HG03196 (cell line): ENCODE measurements at regions not wholly inside any gene's neighbourhood (a gene's known extent, or its start where the extent isn't known, plus 50 kb on each side); places are given as distances from the start of the nearest gene placed in this dataset.

Experiments used
- ATAC-seq: cut with Tn5 transposase; IDR thresholded peaks from one replicate; pipeline ENCODE4 v1.9.1; 2021; ENCODE audit not compliant: unreplicated experiment

DNA sequence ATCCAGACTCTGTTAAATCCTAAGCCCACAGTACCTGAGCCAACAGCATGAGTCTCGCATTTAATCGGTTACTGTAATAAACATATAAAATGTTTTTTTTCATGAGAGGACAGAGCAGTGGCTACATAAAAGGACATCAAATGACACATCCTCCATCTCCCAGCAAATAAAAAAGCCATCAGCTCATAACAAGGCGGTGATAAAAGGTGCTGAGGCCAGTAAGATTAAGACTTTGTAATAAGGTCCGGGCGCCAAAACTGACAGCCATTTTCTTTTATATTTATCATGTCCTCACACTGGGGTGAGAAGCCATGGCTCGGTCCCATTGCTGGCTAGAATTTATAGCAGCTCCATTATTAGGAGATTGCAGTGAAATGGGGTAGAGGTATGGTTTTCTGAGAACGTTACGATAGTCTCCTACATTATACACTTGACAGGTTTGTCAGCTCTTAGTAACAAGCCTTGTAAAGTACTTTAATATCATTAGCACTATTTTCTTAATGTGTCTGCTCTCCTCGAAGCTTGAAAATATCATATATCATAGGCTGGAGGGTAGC, 977.8 kb upstream of the NR2F2 start:
- ATAC-seq: no peak

DNA sequence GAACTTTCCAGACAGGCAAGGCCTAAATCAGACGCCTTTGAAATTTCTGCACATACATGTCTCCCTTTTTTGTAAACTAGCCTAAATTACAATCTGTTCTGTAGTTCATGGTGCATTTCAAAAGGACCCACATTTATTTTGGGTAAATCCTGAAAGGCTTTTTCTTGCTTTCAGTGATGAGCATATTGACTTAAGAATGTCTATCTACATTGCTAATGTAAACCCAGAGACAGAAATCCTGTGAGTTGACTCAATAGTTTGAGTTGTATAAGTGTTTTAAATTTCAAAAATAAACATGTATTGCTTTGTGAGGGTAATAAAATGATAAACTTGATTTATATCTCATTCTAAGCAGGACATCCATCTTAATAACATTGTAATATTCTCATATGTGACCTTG, 977.0 kb upstream of the NR2F2 start:
- no peak for ATAC-seq

DNA sequence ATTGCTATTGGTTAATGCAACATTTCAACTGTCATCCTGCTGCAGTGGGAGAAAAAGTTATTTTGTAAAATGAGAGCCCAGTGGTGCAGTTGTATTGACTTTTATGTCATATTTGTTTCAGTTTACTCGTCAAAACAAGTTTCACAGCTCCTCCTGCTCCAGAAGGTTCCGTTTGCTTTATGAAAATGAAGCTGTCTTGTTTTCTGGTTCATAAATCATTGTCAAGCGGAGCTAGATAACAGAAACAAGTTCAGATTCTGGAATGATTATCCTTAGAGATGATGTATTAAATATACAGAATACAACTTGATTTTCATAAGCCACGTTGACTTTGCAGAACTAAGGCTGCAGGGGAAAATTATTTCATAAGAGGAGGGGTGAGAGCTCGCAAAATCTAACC, 970.5 kb upstream of the NR2F2 start:
- ATAC-seq: no peak

DNA sequence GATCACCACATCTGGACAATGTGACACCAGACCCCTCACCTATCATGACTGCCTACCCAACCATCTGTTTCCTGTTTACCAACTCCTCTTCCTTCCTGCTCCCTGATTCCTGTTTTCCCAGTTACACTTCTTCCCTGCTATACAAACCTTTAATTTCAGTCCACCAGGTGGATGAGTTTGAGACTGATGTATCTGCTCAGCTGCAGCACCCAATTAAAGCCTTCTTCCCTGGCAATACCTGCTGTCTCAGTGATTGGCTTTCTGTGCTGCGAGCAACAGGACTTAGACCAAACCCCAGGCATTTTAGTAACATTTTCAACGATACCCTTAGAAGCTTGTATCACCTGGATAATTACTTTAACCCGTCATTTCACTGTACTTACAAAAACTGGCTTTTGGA, 968.2 kb upstream of the NR2F2 start:
- ATAC-seq: no peak

DNA sequence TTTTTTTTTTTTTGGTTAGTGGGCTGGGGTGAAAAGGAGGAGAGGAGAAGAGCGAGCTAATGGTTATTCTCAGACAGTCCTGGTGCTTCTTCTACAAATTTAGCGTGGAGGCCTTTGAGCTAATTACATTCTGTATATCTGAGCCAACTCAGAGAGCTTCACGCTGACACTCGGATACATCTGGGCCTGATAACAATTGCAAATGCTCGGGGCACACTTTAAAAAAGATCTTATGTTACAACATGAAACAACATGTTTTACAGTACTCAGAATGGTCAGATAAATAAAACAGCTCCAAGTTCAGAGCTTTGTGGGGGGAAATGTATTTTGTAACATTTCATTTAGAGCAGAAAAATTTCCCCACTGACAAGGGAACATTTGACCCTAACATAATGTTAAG, 966.9 kb upstream of the NR2F2 start:
- no peak for ATAC-seq

DNA sequence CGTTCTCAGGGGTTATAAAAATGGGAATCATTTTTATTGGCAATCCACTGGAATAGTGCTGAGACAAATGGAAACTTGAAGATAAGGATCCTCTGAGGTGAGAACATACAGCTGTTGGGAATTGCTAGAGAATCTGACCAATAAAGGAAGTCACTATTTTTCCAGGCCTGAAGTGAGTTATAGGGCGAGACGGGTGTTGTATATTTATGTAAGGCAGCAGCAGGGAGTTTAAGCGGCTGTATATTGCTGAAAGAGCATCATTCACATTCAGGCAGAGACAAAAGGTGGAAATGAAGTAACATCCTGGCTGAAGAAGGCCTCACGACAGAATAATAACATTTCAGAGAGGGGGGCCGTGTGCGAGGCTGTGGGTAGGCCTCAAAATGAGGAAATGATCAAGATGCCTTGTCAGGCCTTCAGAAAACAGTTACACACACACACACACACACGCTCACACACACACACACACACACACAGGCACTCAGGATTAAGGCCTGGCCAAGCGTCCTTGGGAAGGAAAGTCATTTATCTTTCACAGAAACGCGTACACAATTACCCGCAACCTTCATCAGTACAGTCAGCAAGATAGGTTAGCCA, 964.9 kb upstream of the NR2F2 start:
- no peak for ATAC-seq

DNA sequence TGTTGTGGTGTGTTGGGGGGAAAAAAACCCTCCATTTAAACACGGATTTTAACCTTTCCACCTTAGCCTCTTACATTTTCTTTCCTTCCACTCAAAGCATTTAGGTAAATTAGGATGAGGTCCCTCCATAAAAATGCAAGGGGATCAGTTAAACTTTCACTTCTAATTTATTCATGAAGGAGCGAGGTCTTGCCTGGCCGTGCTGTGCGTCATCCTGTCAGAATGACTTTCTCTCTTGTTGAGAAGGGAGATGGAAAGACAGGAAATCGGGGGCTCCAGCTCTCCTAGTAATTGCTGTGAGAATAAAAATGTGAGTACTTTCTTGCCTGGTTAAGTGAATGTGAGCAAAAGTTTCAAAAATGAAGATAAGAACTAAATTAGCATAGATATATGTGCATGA, 962.3 kb upstream of the NR2F2 start:
- ATAC-seq: no peak

DNA sequence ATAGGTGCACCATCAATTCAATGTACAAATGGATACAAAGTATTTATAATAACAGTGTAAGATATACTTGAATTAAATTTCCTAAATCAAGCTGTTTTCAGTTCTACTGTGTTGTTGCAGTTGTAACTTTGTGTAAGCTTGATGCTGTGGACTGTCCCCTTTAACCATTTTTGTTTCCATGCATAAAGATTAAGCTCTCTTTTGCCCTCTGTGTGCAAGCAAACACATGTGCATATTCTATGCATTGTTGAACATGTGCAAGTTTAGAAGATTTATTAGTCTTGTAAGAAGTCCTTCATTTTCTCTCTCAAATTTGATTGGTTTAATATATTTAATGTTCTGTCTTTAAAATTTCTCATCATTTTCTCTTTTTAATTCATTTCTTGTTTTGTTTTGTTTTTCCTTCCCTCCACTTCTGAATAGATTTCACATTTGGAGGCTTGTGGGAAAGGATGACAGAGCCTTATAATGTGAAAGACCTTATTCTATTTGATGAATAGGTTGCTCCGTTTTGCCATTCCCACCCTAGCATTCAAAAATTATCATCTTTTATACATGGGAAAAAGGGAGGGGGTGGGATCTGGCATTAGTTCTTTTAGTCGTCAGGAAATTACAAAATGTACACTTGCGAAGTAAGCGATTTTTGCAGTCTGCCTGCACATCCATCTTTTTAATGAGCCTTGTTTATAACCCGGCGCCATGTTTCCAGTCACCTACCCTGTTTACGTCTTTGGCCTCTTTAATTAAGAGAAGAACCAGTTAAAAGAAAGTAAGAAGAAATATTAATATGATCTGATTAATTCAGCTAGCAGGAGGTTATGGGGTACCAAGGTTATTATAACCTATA, 961.5 kb upstream of the NR2F2 start:
- ATAC-seq: no peak

DNA sequence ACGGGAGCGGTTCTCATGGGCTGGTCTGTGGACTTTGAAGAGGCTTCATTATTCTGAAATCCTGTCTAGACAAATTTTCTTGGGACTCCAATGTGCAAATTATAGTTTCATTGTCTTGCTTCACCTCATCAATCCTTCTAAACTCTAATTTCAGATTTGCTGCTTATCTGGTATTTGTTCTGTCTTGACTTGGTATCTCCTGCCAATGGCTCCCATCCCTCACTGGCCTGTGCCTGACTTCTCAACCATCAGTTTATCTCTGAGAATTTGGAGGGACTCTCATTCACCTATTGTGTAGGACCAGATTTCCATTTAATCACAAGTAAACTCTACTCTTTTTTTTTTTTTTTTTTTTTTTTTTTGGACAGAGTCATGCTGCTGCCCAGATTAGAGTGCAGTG, 960.2 kb upstream of the NR2F2 start:
- ATAC-seq: no peak

DNA sequence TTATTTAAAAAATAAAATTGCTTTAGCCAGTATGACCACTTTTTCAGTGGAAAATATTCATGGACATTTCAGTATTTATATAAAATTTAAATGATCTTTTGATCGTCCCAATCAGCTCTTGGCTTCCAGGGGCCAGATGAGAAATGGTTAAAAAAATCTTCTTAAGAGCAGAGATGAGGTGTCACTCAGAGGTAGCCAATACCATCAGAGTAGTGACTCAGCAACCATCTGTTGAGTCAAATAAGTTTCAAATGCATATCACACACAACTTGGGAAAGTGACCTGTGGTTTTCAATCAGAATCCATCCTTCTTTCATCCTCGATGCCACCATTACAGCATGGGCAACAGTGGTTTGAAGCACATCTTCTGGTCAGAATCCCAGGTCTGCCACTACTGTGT, 958.8 kb upstream of the NR2F2 start:
- no peak for ATAC-seq

DNA sequence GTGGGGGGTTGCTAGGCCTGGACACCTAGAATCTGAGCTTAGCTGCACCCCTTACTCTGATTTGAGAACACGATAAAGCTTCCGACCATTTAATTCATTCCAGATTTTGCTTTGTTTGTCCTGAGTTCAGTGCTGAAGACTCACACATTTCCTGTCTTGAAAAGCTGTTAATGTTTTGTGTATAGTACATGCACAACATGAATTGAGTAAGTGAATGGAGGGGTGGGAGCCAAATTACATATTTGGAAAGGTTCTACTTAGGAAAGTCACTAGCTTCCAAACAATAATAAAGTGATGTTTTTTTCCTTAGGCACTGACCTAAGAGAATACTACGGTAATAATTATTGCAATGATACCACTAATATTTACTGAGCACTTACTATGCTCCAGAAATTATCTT, 955.2 kb upstream of the NR2F2 start:
- no peak for ATAC-seq

DNA sequence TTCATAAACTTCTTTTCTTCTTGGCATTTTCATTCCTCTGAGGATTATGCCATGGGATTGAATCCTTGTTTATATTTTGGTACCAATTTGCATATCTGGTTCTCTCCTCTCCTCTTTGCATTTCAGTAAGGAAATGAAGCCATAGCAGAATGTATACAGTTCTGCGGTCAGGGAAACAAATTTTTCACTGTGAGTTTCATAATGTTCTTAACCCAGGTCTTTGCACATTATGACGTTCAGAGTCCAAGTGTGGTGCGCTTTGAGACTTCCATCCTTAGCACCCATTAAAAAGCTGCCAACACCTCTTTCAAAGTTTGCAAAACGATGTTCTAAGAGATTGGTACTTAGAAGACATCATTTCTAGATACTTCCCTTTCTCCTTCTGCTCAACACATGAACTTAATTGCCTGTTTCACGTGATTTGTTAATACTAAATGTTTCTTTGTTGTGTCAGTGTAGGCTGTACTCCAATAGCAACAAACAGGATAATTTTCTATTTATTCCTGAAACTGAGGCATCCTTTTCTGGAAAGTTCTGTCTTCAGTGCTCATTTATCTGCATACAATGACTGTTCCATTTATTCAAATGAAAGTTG, 953.1 kb upstream of the NR2F2 start:
- no peak for ATAC-seq

DNA sequence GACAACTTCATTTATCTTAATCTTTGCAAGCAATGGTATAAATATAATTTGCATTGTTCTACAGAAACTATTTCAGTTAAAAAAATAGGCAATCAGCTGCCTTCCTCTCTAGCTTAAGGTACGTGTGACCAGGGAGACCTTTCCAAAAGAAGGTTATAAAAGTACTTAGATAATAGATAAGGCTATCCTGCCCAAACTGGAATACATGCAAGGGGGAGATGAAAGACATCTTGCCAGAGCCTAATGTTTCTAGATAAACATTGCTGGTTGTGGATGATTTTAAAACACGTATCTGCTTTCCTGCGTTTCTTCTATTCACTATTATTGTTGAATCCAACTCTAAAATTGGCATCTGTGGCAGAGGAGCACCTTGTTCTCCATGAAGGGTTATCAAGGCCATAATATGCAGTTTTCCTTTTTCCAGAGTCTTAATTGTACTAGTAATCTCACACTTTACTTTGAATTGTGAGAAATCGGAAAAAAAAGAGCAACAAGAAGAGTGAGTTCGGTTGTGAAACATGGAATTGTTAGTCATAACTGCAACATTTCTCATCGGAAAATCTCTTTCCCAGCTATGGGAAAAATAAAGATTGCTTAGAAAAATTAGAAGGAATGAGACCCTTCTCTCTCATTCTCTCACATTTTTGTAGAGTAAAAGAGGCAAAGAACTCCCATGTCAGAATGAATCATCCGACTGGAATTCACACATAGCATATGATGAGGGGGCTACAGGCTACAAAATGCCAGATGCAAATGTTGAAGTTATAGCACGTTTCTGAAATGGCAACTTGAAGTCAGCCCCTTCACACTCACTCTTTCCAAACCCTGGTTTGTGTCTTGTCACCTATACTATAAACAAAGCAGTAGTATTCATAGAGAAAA, 936.1 kb upstream of the NR2F2 start:
- no peak for ATAC-seq

DNA sequence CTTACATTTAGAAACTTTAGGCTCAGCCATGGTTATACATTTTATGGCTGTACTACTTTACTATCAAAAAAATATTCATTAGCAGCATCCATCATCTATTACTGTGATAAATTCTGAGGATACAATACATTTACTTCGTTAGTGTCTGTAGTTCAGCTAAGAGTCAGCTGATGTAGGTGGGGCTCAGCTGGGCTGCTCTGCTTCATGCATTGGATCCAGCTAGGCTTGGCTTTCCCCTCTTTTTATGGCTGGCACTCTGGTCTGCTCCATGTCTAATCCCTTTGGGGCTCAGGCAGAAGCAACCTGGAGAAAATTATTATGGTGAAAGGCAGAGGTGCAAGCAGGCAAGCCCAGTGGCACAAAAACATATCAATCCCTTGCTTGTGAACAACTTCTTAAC, 930.1 kb upstream of the NR2F2 start:
- no peak for ATAC-seq

DNA sequence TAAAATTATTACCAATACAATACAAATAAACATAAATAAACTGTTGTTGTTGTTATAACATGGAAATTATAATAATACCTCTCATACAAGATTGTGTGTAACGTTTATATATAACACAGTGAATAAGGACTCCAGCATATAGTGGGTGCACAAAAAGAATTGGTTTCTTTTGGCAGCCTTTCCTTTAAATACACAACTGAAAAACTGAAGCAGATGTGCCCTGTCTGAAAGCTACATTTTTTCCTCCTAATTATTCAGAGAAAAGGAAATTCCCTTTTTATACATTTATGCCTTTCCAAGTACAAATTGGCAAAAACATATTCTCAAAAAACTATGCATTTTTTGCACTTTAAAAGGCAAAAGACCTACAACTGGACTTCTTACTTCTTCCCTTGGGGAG, 928.9 kb upstream of the NR2F2 start:
- no peak for ATAC-seq

DNA sequence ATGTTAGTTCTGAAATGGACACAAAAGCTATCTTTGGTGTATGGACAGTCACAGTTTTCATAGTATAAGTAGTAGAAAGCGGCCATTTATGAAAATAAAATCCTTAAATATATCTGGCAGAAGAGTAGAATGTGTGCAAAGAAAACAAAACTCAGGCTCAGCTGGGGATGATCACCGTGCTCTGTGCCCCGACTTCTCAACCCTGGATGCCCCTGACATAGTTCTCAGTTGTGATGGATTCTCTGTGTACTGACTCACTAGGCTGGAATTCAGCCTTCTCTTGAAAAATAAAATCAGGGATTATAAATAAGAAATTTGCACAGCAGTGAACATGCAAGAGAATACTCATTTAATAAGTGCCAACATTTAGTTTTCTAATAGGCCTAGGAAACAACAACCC, 925.1 kb upstream of the NR2F2 start:
- no peak for ATAC-seq

DNA sequence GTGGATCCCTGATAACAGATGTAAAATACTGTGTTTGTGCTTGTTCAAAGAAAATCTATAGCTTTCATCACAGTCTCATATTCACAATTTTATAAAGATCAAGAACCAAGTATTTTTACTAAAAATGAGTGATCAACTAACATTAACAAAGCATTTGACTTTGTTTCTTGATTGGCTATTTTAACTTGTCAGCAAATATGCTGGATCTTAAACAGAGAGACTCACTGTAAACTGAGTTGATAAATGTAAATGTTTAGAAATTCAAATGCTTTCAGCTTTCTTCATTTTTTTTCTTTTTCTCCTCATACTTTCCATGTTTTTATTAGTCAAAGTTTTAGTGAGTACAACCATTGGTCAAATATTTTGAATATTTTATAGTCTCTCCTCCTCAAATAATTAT, 923.0 kb upstream of the NR2F2 start:
- no peak for ATAC-seq

DNA sequence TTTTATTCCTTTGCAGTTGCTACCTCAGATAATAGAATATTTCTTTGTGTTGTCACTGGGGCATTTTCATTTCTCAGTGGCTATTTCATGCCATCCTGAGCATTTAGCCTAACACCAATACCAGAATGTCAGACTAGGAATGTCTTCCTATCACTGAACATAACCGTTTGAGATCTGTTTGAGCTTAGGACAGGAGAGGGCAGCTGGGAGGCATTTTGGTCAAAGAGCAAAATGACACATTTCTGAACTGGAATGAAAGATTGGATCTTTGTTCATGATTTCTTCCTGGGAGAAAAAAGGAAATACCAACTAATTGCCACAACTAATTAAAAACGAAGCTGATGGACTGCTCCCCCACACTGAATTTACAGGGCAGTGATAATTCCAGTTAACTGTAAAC, 921.3 kb upstream of the NR2F2 start:
- ATAC-seq: no peak

DNA sequence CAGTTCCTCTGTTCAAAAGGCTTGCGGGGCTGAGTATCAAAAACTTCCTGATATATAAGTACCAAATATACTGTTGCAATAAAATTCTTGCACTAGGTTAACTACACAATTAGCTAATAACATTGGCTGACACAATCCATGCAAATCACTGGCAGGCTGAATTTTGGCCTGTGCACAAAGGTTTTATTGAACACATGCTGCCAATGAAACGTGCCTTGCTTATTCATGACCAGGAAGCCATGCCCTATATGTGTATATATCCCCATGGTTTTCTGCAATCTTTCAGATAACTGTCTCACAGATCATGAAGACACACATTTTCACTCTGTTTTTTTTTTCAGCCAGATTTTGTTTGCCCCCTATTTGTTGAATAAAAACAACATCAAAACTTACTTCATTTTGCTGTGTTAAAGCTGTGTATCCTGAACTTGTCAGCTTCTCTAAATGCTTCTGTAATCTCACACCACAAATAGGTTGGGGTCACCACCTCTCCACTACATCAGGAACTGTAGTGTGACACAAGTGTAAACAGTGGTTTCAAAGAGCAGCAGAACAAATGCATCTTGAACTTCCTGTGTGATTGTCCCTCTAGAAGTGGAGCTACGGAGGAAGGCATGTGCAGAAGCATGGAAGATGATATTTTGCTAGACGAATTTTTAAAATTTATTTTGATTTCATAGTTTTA, 920.7 kb upstream of the NR2F2 start:
- no peak for ATAC-seq

DNA sequence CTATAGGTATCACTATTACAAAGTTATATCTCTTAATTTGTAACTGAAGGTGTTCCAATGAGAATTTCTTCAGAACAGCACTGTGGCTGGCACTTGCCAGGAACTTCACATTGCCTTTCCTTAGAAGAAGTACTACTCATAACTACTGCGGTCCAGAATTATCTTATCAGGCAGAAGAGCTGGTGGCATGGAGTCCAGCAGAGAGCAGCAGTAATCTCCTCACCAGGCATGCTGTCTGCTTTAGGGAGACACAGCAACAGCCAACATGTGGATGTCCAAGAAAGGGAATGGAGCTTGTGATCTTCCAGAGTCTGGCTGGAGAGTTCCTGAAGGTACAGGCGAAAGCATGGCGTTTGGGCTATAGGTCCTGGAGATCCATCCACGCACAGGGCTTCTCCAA, 919.7 kb upstream of the NR2F2 start:
- no peak for ATAC-seq

DNA sequence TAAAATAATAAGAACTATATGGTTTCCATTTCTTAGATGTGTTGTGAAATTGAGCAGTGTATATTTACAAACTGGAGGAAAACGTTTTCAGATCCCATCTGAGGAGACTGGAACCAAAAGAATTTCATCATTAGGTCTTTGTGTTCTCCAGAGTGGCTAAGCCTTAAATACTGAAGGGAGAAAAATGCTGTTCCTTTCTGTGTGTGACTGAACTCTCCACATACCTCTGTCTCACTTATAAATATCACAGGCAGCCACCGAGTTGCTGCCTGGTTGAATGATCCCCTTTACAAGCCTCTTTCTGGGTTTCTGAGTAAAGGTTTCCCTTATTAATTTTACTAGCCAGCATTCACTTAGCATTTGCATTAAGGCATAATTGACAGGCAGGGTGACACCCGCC, 913.9 kb upstream of the NR2F2 start:
- ATAC-seq: no peak
